ENCODE measurements at regions not wholly inside any gene's neighbourhood (a gene's known extent, or its start where the extent isn't known, plus 50 kb on each side); places are given as distances from the start of the nearest gene placed in this dataset.

DNA sequence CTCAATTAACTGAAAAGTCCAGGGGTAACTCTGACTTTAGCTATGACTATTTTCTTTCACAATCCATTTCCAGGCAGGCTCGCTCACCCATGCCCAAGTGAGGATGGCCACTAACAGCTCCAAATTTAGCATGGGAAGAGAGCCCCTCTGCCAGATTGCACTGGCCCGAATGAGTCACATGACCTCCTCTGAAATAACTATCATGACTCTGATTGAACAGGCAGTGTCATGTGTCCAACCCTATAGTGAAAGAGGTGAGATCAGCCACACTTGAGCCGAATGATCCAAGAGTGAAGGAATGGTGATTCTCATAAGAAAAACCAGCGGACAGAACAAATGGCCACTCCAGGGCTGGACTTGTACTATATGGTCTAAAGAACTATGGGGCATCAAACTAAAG lies 242.3 kb downstream of the NSG2 start:
- Histone ChIP-seq H2AFZ (ENCODE audit: low read length) (no peak overlapping the region), H3K14ac (ENCODE audit: insufficient read length) (no peak overlapping the region), H3K4me1 (replicated peaks in 1 of 4; ENCODE audit: control insufficient read depth in 3 of 4, insufficient read depth in 4 of 4, low read length in 3 of 4) (no peaks in the 10 kb centered on the region), H2BK120ac (replicated peaks; ENCODE audit: low read depth, low read length) (no peak overlapping the region), H3K36me3 (ENCODE audit: control insufficient read depth in 2 of 4, insufficient read depth in 4 of 4, low read length in 3 of 4) (no peaks in the 10 kb centered on the region), H3K9ac (replicated peaks in 1 of 4; ENCODE audit: extremely low read depth in 1 of 4, low read depth in 3 of 4, low read length in 3 of 4) (no peak overlapping the region), H4K20me1 (replicated peaks in 1 of 2; ENCODE audit: control insufficient read depth in 1 of 2, insufficient read depth in 2 of 2, low read length in 2 of 2) (no peaks in the 10 kb centered on the region), H3K4ac (replicated peaks; ENCODE audit: insufficient read length, low read depth, low read length) (no peak overlapping the region), H3K79me1 (ENCODE audit: low read depth, low read length) (no peaks in the 10 kb centered on the region; the same call in 1 of the 2 replicates), H3K4me2 (ENCODE audit: insufficient read depth in 1 of 2, low read depth in 2 of 2, low read length in 2 of 2) (no peak overlapping the region), H4K8ac (ENCODE audit: extremely low read depth, insufficient read depth, low read length) (no peak overlapping the region), H3K18ac (ENCODE audit: extremely low read depth, low read length) (no peak overlapping the region), H3K4me3 (ENCODE audit: extremely low read depth in 1 of 4, insufficient read depth in 2 of 4, low read depth in 3 of 4, low read length in 4 of 4) (no peak overlapping the region), H3K9me3 (ENCODE audit: insufficient read depth in 2 of 2, low read depth in 1 of 2, low read length in 1 of 2) (no peaks in the 10 kb centered on the region; a peak in 1 of 4 replicates), H3K27me3 (replicated peaks in 1 of 4; ENCODE audit: control insufficient read depth in 3 of 4, extremely low read depth in 1 of 4, insufficient read depth in 3 of 4, low read length in 3 of 4) (peaks cover 0 to 1% (median 0%) of the 10 kb centered on the region in 4 experiments; a peak in 2 of 7 replicates), H3K79me2 (ENCODE audit: control insufficient read depth in 1 of 2, insufficient read depth in 2 of 2, low read length in 2 of 2) (no peaks in the 10 kb centered on the region), H4K91ac (replicated peaks; ENCODE audit: insufficient read length, low read length) (no peak overlapping the region), H3K56ac (replicated peaks; ENCODE audit: insufficient read length, low read depth, low read length) (no peak overlapping the region), H2BK20ac (ENCODE audit: low read length) (no peak overlapping the region), H2BK12ac (ENCODE audit: low read depth, low read length) (no peak overlapping the region), H4K5ac (ENCODE audit: insufficient read length, low read depth, low read length) (no peak overlapping the region), H2AK5ac (ENCODE audit: low read depth, low read length) (no peak overlapping the region), H3K23ac (ENCODE audit: insufficient read length) (no peak overlapping the region), H3K27ac (ENCODE audit: low read depth, low read length) (no peak overlapping the region), H2BK5ac (ENCODE audit: low read depth, low read length) (no peak overlapping the region), H2BK15ac (ENCODE audit: low read length) (no peak overlapping the region), H3K23me2 (ENCODE audit: low read depth, low read length) (no peaks in the 10 kb centered on the region)
- 84% methylated on average over 4 of the region's 4 CpGs; no CpG with 5 or more reads in 1 of the 2 experiments for WGBS, 2 experiments (ENCODE audit: extremely low coverage in 1 of 2, insufficient coverage in 1 of 2, insufficient read length in 1 of 2, insufficient replicate concordance in 2 of 2, low coverage in 1 of 2, low lambda C conversion rate in 2 of 2, missing lambda C conversion rate in 1 of 2)
- CTCF ChIA-PET (ENCODE audit: partially characterized antibody), result no interaction called here
- TF ChIP-seq SIX5 (IDR thresholded peaks at IDR 0.05; ENCODE audit: low read depth, low read length) (no peak), ATF2 (IDR thresholded peaks at IDR 0.05; ENCODE audit: low read length) (no peak), EZH2 (IDR thresholded peaks at IDR 0.05; ENCODE audit: low read depth, low read length, severe bottlenecking) (no peak)
- FAIRE-seq (no peak), DNase-seq (ENCODE audit: low read depth in 1 of 2, low spot score in 2 of 2) (peak in 1 of 2 experiments; percentile 13)
- POLR2A ChIA-PET (ENCODE audit: partially characterized antibody), result no interaction called here
